ENCODE measurements at regions not wholly inside any gene's neighbourhood (a gene's known extent, or its start where the extent isn't known, plus 50 kb on each side); places are given as distances from the start of the nearest gene placed in this dataset.

DNA sequence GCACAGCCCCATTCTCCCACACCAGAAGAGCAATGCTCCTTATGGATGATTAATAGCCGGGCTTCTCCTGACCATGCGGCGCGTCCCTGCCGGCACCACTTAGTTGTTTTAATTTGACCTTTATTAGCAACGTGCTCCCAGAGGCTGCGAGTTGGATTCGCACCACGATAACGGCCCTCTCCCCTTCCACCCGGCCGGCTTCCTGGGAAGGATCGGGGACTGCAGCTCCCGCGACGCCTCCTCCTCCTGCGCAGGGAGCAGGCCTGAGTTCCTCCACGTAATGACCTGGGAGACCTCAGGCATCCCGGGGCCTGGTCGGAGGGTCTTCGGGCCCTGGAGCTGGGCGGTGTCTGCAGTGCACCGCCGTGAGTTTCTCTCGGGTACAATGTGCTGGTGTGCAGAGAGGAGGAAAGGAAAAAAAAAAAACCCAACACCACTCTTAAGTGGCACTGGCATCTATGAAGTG lies 243.3 kb upstream of the TOPAZ1 start:
- Histone ChIP-seq H3K4me3 (ENCODE audit: low read length) (peak overlapping the region; percentile 81), H3K9ac (ENCODE audit: low read depth, low read length) (peak overlapping the region; percentile 48; the same call in 1 of the 2 replicates), H3K36me3 (ENCODE audit: insufficient read depth, low read depth, low read length) (no peaks in the 10 kb centered on the region), H3K27me3 (ENCODE audit: insufficient read depth, low read length) (peaks cover 87% of the 10 kb centered on the region), H3K27ac (ENCODE audit: low read length) (no peak overlapping the region), H3K4me1 (ENCODE audit: insufficient read depth, low read length) (peaks cover 6% of the 10 kb centered on the region; the same call in 1 of the 2 replicates), H3K9me3 (ENCODE audit: insufficient read depth, low read depth, low read length) (peaks cover 5% of the 10 kb centered on the region)

DNA sequence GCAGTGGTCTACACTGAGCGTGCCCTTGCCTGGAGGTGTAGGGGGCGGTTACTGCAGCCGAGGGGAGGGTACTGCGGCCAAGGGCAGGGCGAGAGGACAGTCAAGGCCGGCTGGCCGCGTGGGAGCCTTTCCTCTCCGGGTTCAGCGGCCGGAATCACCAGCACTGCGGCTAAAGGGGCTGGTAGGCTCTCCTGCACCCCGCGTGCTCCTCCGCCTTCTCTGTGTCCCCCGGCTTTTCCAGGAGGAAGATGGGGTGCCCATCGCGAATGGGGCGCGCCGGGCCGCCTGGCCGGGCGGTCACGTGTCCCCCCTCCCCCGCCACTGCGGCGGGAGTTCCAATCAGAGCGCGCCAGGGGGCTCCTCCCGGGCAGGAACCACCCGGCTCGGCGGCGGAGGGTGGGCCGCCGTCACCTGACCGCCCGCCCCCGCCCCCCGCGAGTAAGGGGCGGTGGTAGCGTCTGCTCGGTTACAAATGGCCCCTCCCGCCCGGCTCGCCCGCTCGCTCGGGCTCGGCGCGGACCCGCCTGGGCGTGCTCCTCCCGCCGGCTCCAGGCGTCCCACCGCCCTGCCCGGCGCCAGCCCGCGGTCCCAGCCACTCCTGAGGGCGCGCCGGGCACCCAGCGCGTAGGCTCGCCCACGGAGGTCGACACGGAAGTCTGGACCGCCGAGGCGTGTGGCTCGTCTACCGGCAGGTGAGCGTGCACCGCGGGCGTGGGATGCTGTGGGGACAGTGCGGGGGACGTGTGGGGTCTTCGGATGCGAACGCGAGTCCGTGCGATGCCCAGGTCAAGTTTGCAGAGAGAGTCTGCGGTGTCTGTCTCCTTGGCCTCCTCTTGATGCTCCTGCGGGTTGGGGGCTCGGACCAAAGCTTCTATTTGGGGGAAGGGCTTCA lies 242.6 kb upstream of the TOPAZ1 start:
- Histone ChIP-seq H3K36me3 (ENCODE audit: insufficient read depth, low read depth, low read length) (no peaks in the 10 kb centered on the region), H3K9me3 (ENCODE audit: insufficient read depth, low read depth, low read length) (peaks cover 5% of the 10 kb centered on the region), H3K27ac (ENCODE audit: low read length) (no peak overlapping the region), H3K4me3 (ENCODE audit: low read length) (peak overlapping the region; percentile 81), H3K9ac (ENCODE audit: low read depth, low read length) (peak overlapping the region; percentile 48; the same call in 1 of the 2 replicates), H3K27me3 (ENCODE audit: insufficient read depth, low read length) (peaks cover 80% of the 10 kb centered on the region), H3K4me1 (ENCODE audit: insufficient read depth, low read length) (peaks cover 6% of the 10 kb centered on the region; the same call in 1 of the 2 replicates)

- Histone ChIP-seq H3K36me3 (ENCODE audit: insufficient read depth, low read depth, low read length) (no peaks in the 10 kb centered on the region), H3K27me3 (ENCODE audit: insufficient read depth, low read length) (peaks cover 73% of the 10 kb centered on the region), H3K4me3 (ENCODE audit: low read length) (peak overlapping the region; percentile 81), H3K27ac (ENCODE audit: low read length) (no peak overlapping the region), H3K9ac (ENCODE audit: low read depth, low read length) (peak overlapping the region; percentile 39; the same call in 1 of the 2 replicates), H3K9me3 (ENCODE audit: insufficient read depth, low read depth, low read length) (peaks cover 5% of the 10 kb centered on the region), H3K4me1 (ENCODE audit: insufficient read depth, low read length) (peaks cover 6% of the 10 kb centered on the region; the same call in 1 of the 2 replicates)
Observed at GRCh38 chr3:43999728-44000319, 241.9 kb upstream of the TOPAZ1 start.

DNA sequence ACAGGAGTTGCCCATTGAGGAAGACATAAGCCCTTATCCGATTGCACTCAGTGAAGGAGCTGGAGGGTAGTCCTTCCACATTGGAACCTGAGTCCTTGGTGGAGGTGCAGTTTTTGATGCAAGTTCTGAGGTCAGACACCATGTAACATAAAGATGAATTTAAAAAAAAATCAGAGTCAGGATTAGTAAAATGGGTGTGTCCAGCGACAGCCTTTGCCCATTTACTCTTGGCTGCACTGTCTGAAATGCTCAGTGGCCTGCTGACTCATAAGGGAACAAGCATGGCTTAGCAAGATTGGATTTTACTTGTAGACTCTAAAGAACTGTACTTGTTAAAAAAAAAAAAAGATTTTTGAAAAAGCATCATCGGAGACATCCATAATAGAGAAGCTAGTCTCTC lies 241.1 kb upstream of the TOPAZ1 start:
- Histone ChIP-seq H3K27ac (ENCODE audit: low read length) (no peak overlapping the region), H3K9me3 (ENCODE audit: insufficient read depth, low read depth, low read length) (peaks cover 5% of the 10 kb centered on the region), H3K27me3 (ENCODE audit: insufficient read depth, low read length) (peaks cover 65% of the 10 kb centered on the region), H3K4me3 (ENCODE audit: low read length) (no peak overlapping the region), H3K9ac (ENCODE audit: low read depth, low read length) (no peak overlapping the region), H3K36me3 (ENCODE audit: insufficient read depth, low read depth, low read length) (no peaks in the 10 kb centered on the region), H3K4me1 (ENCODE audit: insufficient read depth, low read length) (peaks cover 6% of the 10 kb centered on the region; the same call in 1 of the 2 replicates)

DNA sequence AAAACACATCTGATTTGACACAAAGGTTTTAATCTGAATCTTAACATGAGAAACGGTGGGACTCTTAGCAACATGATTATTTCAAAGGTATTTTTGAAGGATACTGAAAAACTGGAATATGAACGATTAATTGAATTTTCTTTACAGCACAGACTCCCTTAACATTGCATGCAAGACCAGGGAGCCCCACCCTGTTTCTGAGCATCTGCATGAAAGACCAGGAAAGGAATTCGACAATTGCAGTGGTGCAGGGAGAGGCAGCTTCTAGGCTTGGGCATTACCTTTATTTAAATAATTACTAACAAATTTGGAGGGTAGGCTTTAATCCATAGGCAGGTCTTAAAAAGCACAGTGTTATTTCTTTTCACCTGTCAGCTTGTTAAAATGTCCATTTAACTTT lies 240.6 kb upstream of the TOPAZ1 start:
- Histone ChIP-seq H3K4me3 (ENCODE audit: low read length) (no peak overlapping the region), H3K27me3 (ENCODE audit: insufficient read depth, low read length) (peaks cover 60% of the 10 kb centered on the region), H3K27ac (ENCODE audit: low read length) (no peak overlapping the region)

DNA sequence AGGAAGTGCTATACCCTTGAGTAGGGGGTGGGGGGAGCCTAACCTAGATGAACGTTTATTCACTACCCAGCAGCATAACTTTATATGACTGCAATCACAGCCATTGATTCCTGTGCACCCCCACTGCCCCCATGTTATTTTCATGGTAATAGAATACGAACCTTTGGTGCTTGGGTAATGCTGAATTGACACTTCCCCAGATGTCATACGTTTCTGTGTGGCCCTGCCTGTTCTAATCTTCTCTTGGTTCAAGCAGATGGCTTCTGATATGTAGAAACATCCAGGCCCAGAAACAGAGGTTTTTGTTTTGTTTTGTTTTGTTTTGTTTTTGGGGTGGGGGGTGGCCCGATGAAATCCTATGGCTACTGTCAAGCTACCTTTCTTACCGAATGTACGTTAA lies 237.9 kb upstream of the TOPAZ1 start:
- Histone ChIP-seq H3K36me3 (ENCODE audit: insufficient read depth, low read depth, low read length) (no peaks in the 10 kb centered on the region), H3K4me1 (ENCODE audit: insufficient read depth, low read length) (no peaks in the 10 kb centered on the region), H3K4me3 (ENCODE audit: low read length) (no peak overlapping the region), H3K9ac (ENCODE audit: low read depth, low read length) (no peak overlapping the region), H3K27me3 (ENCODE audit: insufficient read depth, low read length) (peaks cover 33% of the 10 kb centered on the region), H3K27ac (ENCODE audit: low read length) (no peak overlapping the region), H3K9me3 (ENCODE audit: insufficient read depth, low read depth, low read length) (peaks cover 5% of the 10 kb centered on the region)

More for the DNA sequence above, 240.6 kb upstream of the TOPAZ1 start:
- Histone ChIP-seq H3K36me3 (ENCODE audit: insufficient read depth, low read depth, low read length) (no peaks in the 10 kb centered on the region), H3K4me1 (ENCODE audit: insufficient read depth, low read length) (peaks cover 6% of the 10 kb centered on the region; the same call in 1 of the 2 replicates), H3K9ac (ENCODE audit: low read depth, low read length) (no peak overlapping the region), H3K9me3 (ENCODE audit: insufficient read depth, low read depth, low read length) (peaks cover 5% of the 10 kb centered on the region)

DNA sequence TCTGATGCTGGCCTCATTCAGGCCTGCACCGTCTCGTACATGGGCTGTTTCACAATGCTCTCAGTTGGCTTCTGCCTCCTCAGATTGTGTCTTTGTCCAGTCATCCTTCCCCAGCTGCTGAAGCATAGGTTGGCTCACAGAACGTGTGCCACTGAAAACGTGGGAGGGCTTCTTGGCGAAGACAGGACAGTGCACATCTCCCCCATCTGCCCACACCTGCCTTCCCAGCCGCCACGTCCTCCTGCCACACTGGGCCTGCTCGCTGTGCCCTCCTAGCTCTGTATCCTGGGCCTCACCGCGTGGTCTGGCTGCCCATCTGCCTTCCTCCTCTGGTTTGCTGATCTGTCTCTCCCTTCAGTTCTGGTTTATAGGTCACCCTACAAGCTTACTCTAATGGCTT lies 230.0 kb upstream of the TOPAZ1 start:
- Histone ChIP-seq H3K9ac (ENCODE audit: low read depth, low read length) (no peak overlapping the region), H3K36me3 (ENCODE audit: insufficient read depth, low read depth, low read length) (no peaks in the 10 kb centered on the region), H3K9me3 (ENCODE audit: insufficient read depth, low read depth, low read length) (no peaks in the 10 kb centered on the region), H3K27ac (ENCODE audit: low read length) (no peak overlapping the region), H3K4me3 (ENCODE audit: low read length) (no peak overlapping the region), H3K27me3 (ENCODE audit: insufficient read depth, low read length) (no peaks in the 10 kb centered on the region), H3K4me1 (ENCODE audit: insufficient read depth, low read length) (no peaks in the 10 kb centered on the region)

GRCh38 chr3:44012160-44012899 lies 229.4 kb upstream of the TOPAZ1 start:
- Histone ChIP-seq H3K27me3 (ENCODE audit: insufficient read depth, low read length) (no peaks in the 10 kb centered on the region), H3K36me3 (ENCODE audit: insufficient read depth, low read depth, low read length) (no peaks in the 10 kb centered on the region), H3K27ac (ENCODE audit: low read length) (no peak overlapping the region)

DNA sequence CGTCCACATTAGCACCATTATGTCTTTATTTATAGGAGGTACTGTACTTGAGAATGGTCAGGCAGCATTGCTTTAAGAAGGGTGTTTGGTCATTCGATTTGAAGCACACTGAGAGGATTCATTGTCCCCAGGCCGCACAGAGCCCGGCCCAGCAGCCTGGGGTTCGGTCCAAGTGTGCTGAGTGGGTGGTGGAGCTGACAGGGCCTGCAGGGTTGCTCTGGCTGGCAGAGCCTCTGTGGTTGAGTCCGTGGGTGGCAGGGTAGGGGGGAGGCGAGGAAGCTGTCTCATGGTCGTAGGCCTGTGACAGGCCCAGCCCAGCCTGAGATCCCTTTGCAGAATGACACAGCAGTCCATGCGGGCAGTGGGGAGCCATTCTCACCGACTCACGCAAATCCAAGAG lies 227.7 kb upstream of the TOPAZ1 start:
- Histone ChIP-seq H3K9me3 (ENCODE audit: insufficient read depth, low read depth, low read length) (no peaks in the 10 kb centered on the region), H3K36me3 (ENCODE audit: insufficient read depth, low read depth, low read length) (no peaks in the 10 kb centered on the region), H3K9ac (ENCODE audit: low read depth, low read length) (no peak overlapping the region), H3K4me3 (ENCODE audit: low read length) (no peak overlapping the region), H3K27ac (ENCODE audit: low read length) (no peak overlapping the region), H3K27me3 (ENCODE audit: insufficient read depth, low read length) (no peaks in the 10 kb centered on the region), H3K4me1 (ENCODE audit: insufficient read depth, low read length) (peaks cover 4% of the 10 kb centered on the region; the same call in 1 of the 2 replicates)

More at GRCh38 chr3:44012160-44012899, 229.4 kb upstream of the TOPAZ1 start:
- no peak overlapping the region for H3K4me3 ChIP-seq (ENCODE audit: low read length)
- no peaks in the 10 kb centered on the region for H3K4me1 ChIP-seq (ENCODE audit: insufficient read depth, low read length)
- no peak overlapping the region for H3K9ac ChIP-seq (ENCODE audit: low read depth, low read length)
- no peaks in the 10 kb centered on the region for H3K9me3 ChIP-seq (ENCODE audit: insufficient read depth, low read depth, low read length)

GRCh38 chr3:44015170-44015569 lies 226.5 kb upstream of the TOPAZ1 start:
- Histone ChIP-seq H3K27ac (ENCODE audit: low read length) (no peak overlapping the region), H3K4me3 (ENCODE audit: low read length) (no peak overlapping the region), H3K27me3 (ENCODE audit: insufficient read depth, low read length) (peaks cover under 1% of the 10 kb centered on the region; the same call in 1 of the 2 replicates), H3K9ac (ENCODE audit: low read depth, low read length) (no peak overlapping the region), H3K9me3 (ENCODE audit: insufficient read depth, low read depth, low read length) (no peaks in the 10 kb centered on the region), H3K36me3 (ENCODE audit: insufficient read depth, low read depth, low read length) (no peaks in the 10 kb centered on the region), H3K4me1 (ENCODE audit: insufficient read depth, low read length) (peaks cover 13% of the 10 kb centered on the region; the same call in 1 of the 2 replicates)

DNA sequence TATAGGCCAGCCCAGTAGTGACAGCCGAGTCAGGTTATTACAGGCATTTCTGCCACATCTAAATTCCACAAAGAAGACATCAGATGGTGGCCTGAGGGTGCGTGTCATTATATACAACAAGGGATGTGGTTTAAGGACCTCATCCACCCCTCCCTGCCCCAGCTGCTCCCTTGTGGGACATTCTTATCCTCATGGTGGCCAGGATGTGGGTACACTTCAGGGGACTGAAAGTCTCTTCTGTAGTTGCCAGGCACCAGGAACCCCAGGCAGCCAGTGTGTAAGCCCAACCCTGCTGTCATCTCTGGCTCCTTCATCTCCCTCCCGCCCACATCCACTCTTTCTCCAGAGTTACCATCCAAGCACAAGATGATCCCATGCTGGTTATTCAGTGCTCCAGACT lies 224.9 kb upstream of the TOPAZ1 start:
- Histone ChIP-seq H3K27me3 (ENCODE audit: insufficient read depth, low read length) (peaks cover 17% of the 10 kb centered on the region), H3K9me3 (ENCODE audit: insufficient read depth, low read depth, low read length) (no peaks in the 10 kb centered on the region), H3K27ac (ENCODE audit: low read length) (no peak overlapping the region), H3K36me3 (ENCODE audit: insufficient read depth, low read depth, low read length) (no peaks in the 10 kb centered on the region), H3K4me3 (ENCODE audit: low read length) (no peak overlapping the region), H3K4me1 (ENCODE audit: insufficient read depth, low read length) (peaks cover 23% of the 10 kb centered on the region; the same call in 1 of the 2 replicates), H3K9ac (ENCODE audit: low read depth, low read length) (no peak overlapping the region)

All from iPS-20b (cell line).